Mesothelial cell of epicardium (in vitro differentiated cells): ENCODE measurements at regions not wholly inside any gene's neighbourhood (a gene's known extent, or its start where the extent isn't known, plus 50 kb on each side); places are given as distances from the start of the nearest gene placed in this dataset.
"Not testable (repeated sequence)": the region's sequence is repeated elsewhere in the genome, so short reads cannot be mapped to it uniquely, and the experiment has no call there.

ENCODE experiments used
- DNase-seq, 2 experiments: peaks; one replicate each; pipeline ENCODE4 v3.0.0; 2021; ENCODE audit warnings: low spot score in 2 of 2; ENCODE audit not compliant: unreplicated experiment in 2 of 2
- H3K27ac Mint-ChIP-seq: 2 replicates; pipeline ENCODE4 v1.8.0; 2021; ENCODE audit warnings: mixed read lengths
- H3K27me3 Mint-ChIP-seq: 2 replicates; pipeline ENCODE4 v1.8.0; 2021; ENCODE audit warnings: low read depth, mixed read lengths
- H3K36me3 Mint-ChIP-seq: 2 replicates; pipeline ENCODE4 v1.8.0; 2021; ENCODE audit warnings: mixed read lengths
- H3K4me1 Mint-ChIP-seq: 2 replicates; pipeline ENCODE4 v1.8.0; 2021; ENCODE audit warnings: mixed read lengths
- H3K4me3 Mint-ChIP-seq: 2 replicates; pipeline ENCODE4 v1.8.0; 2021; ENCODE audit warnings: mild to moderate bottlenecking, moderate library complexity, mixed read lengths
- H3K9me3 Mint-ChIP-seq: 2 replicates; pipeline ENCODE4 v1.8.0; 2021; ENCODE audit warnings: mixed read lengths
- CTCF ChIP-seq: fragments of 200-600 bp; sonication (generic); IDR thresholded peaks from one replicate; pipeline ENCODE4 v1.5.0; 2021; ENCODE audit warnings: antibody characterized with exemption; ENCODE audit not compliant: unreplicated experiment

GRCh38 chr3:125779276-125779675 lies 184.0 kb upstream of the OSBPL11 start:
- not testable (repeated sequence) for H3K9me3 Mint-ChIP-seq, H3K27ac Mint-ChIP-seq, H3K4me1 Mint-ChIP-seq, H3K36me3 Mint-ChIP-seq, H3K4me3 Mint-ChIP-seq, DNase-seq
- H3K27me3 Mint-ChIP-seq, result peaks cover 26% of the 10 kb centered on the region

- not testable (repeated sequence) for H3K27ac Mint-ChIP-seq, DNase-seq, H3K9me3 Mint-ChIP-seq, H3K4me3 Mint-ChIP-seq, H3K36me3 Mint-ChIP-seq, H3K4me1 Mint-ChIP-seq
- H3K27me3 Mint-ChIP-seq, result peaks cover 26% of the 10 kb centered on the region
Observed at GRCh38 chr3:125779918-125780317, 184.6 kb upstream of the OSBPL11 start.

GRCh38 chr3:125781678-125782077 lies 186.4 kb upstream of the OSBPL11 start:
- not testable (repeated sequence) for H3K36me3 Mint-ChIP-seq, H3K27ac Mint-ChIP-seq, H3K4me1 Mint-ChIP-seq, H3K9me3 Mint-ChIP-seq, H3K4me3 Mint-ChIP-seq, DNase-seq
- H3K27me3 Mint-ChIP-seq, result peaks cover 25% of the 10 kb centered on the region

- not testable (repeated sequence) for H3K4me3 Mint-ChIP-seq, H3K27ac Mint-ChIP-seq, H3K9me3 Mint-ChIP-seq, H3K4me1 Mint-ChIP-seq, DNase-seq, H3K36me3 Mint-ChIP-seq
- peaks cover 56% of the 10 kb centered on the region for H3K27me3 Mint-ChIP-seq
Observed at GRCh38 chr3:125790312-125790711, 178.7 kb upstream of the ROPN1B start.

- not testable (repeated sequence) for H3K36me3 Mint-ChIP-seq, DNase-seq, H3K27ac Mint-ChIP-seq, H3K4me3 Mint-ChIP-seq, H3K4me1 Mint-ChIP-seq
- peaks cover 60% of the 10 kb centered on the region for H3K27me3 Mint-ChIP-seq
- peaks cover 12% of the 10 kb centered on the region for H3K9me3 Mint-ChIP-seq
Observed at GRCh38 chr3:125791021-125791420, 178.0 kb upstream of the ROPN1B start.

GRCh38 chr3:125810010-125810409 lies 159.0 kb upstream of the ROPN1B start:
- H3K4me3 Mint-ChIP-seq, H3K27ac Mint-ChIP-seq, DNase-seq, H3K4me1 Mint-ChIP-seq, H3K27me3 Mint-ChIP-seq: not testable (repeated sequence)
- Mint-ChIP-seq H3K9me3 (peaks cover 76% of the 10 kb centered on the region), H3K36me3 (peaks cover 11% of the 10 kb centered on the region)
- TF ChIP-seq CTCF, result peak; percentile 32

GRCh38 chr3:125822175-125822574 lies 146.8 kb upstream of the ROPN1B start:
- DNase-seq, H3K36me3 Mint-ChIP-seq: not testable (repeated sequence)

GRCh38 chr3:125831005-125831750 lies 137.8 kb upstream of the ROPN1B start:
- H3K9me3 Mint-ChIP-seq, result peaks cover 24% of the 10 kb centered on the region
- DNase-seq, H3K27me3 Mint-ChIP-seq, H3K4me3 Mint-ChIP-seq, H3K27ac Mint-ChIP-seq: not testable (repeated sequence)
- H3K36me3 Mint-ChIP-seq, result peaks cover 23% of the 10 kb centered on the region
- peaks cover 24% of the 10 kb centered on the region for H3K4me1 Mint-ChIP-seq

More at GRCh38 chr3:125822175-125822574, 146.8 kb upstream of the ROPN1B start:
- H3K4me1 Mint-ChIP-seq, H3K9me3 Mint-ChIP-seq, H3K4me3 Mint-ChIP-seq, H3K27me3 Mint-ChIP-seq, H3K27ac Mint-ChIP-seq: not testable (repeated sequence)

GRCh38 chr3:125835562-125835961 lies 133.4 kb upstream of the ROPN1B start:
- not testable (repeated sequence) for DNase-seq, H3K4me3 Mint-ChIP-seq, H3K27me3 Mint-ChIP-seq, H3K36me3 Mint-ChIP-seq, H3K9me3 Mint-ChIP-seq, H3K27ac Mint-ChIP-seq
- H3K4me1 Mint-ChIP-seq, result peaks cover 29% of the 10 kb centered on the region

- not testable (repeated sequence) for H3K36me3 Mint-ChIP-seq, H3K4me3 Mint-ChIP-seq, H3K9me3 Mint-ChIP-seq, H3K27me3 Mint-ChIP-seq, DNase-seq
- H3K4me1 Mint-ChIP-seq, result peaks cover 29% of the 10 kb centered on the region
- H3K27ac Mint-ChIP-seq, result peak overlapping the region; percentile 27
Observed at GRCh38 chr3:125836011-125836551, 132.9 kb upstream of the ROPN1B start.

GRCh38 chr3:125836786-125837185 lies 132.2 kb upstream of the ROPN1B start:
- not testable (repeated sequence) for H3K4me3 Mint-ChIP-seq, H3K36me3 Mint-ChIP-seq, DNase-seq, H3K27ac Mint-ChIP-seq, H3K27me3 Mint-ChIP-seq, H3K9me3 Mint-ChIP-seq
- peaks cover 29% of the 10 kb centered on the region for H3K4me1 Mint-ChIP-seq

GRCh38 chr3:125838857-125839256 lies 130.1 kb upstream of the ROPN1B start:
- peaks cover 20% of the 10 kb centered on the region for H3K4me1 Mint-ChIP-seq
- H3K27me3 Mint-ChIP-seq, H3K36me3 Mint-ChIP-seq, DNase-seq, H3K27ac Mint-ChIP-seq, H3K9me3 Mint-ChIP-seq, H3K4me3 Mint-ChIP-seq: not testable (repeated sequence)

GRCh38 chr3:125840465-125840864 lies 128.5 kb upstream of the ROPN1B start:
- not testable (repeated sequence) for H3K4me3 Mint-ChIP-seq, H3K9me3 Mint-ChIP-seq, H3K27ac Mint-ChIP-seq, H3K27me3 Mint-ChIP-seq, DNase-seq
- Mint-ChIP-seq H3K4me1 (peaks cover 11% of the 10 kb centered on the region), H3K36me3 (peaks cover 11% of the 10 kb centered on the region)
